Caco-2 (cell line): ENCODE measurements at regions not wholly inside any gene's neighbourhood (a gene's known extent, or its start where the extent isn't known, plus 50 kb on each side); places are given as distances from the start of the nearest gene placed in this dataset.
"Not testable (repeated sequence)": the region's sequence is repeated elsewhere in the genome, so short reads cannot be mapped to it uniquely, and the experiment has no call there.

Source experiments
- BruUV-seq: library from RNA; stranded (reverse); fragments of 400-500 nt; replicated peaks from 2 replicates; lab custom pipeline; 2021; lab: Mats Ljungman, UMichigan
- CTCF ChIA-PET: fragments of 300-600 bp; sonication (Branson Sonifier 250); formaldehyde crosslinking; loops from one replicate; lab custom pipeline; 2022; ENCODE audit warnings: antibody characterized with exemption; lab: Charles Lee
- POLR2A ChIA-PET: fragments of 300-600 bp; sonication (Branson Sonifier 250); formaldehyde crosslinking; loops from one replicate; lab custom pipeline; 2022; ENCODE audit warnings: antibody characterized with exemption; lab: Charles Lee
- DNase-seq, 2 experiments: peaks; one replicate each; pipeline versions ENCODE4 v3.0.0 to v3.0.0-alpha.2; 2020 to 2022
- H3K27me3 ChIP-seq: replicated peaks from 2 replicates; pipeline ENCODE4 v1.6.0; 2011; ENCODE audit warnings: low read length; ENCODE audit not compliant: control insufficient read depth, insufficient read depth
- H3K36me3 ChIP-seq: 2 replicates; pipeline ENCODE4 v1.5.1; 2011; ENCODE audit warnings: low read length; ENCODE audit not compliant: control insufficient read depth, insufficient read depth
- H3K4me1 ChIP-seq: fragments of 250-450 bp; sonication (Bioruptor Pico); 2 replicates; pipeline ENCODE4 v1.5.1; 2020; ENCODE audit warnings: mild to moderate bottlenecking
- H3K4me3 ChIP-seq: 2 replicates; pipeline ENCODE4 v1.5.1; 2011; ENCODE audit warnings: low read depth, mild to moderate bottlenecking, control low read depth, low read length
- H3K9me3 ChIP-seq: fragments of 250-450 bp; sonication (Bioruptor Pico); 2 replicates; pipeline ENCODE4 v1.5.1; 2020; ENCODE audit warnings: mild to moderate bottlenecking, moderate library complexity
- H3K27ac Mint-ChIP-seq: one replicate; pipeline ENCODE4 v1.8.0; 2022; ENCODE audit warnings: mixed read lengths; ENCODE audit not compliant: unreplicated experiment
- H3K27me3 Mint-ChIP-seq: one replicate; pipeline ENCODE4 v1.8.0; 2022; ENCODE audit warnings: mixed read lengths; ENCODE audit not compliant: insufficient read depth, unreplicated experiment
- H3K36me3 Mint-ChIP-seq: one replicate; pipeline ENCODE4 v1.8.0; 2022; ENCODE audit warnings: mild to moderate bottlenecking, mixed read lengths; ENCODE audit not compliant: insufficient read depth, unreplicated experiment
- H3K4me1 Mint-ChIP-seq: one replicate; pipeline ENCODE4 v1.8.0; 2022; ENCODE audit warnings: low read depth, mixed read lengths; ENCODE audit not compliant: unreplicated experiment
- H3K4me3 Mint-ChIP-seq: one replicate; pipeline ENCODE4 v1.8.0; 2022; ENCODE audit warnings: mild to moderate bottlenecking, moderate library complexity, mixed read lengths; ENCODE audit not compliant: unreplicated experiment
- H3K9me3 Mint-ChIP-seq: one replicate; pipeline ENCODE4 v1.8.0; 2022; ENCODE audit warnings: mixed read lengths; ENCODE audit not compliant: unreplicated experiment
- intact Hi-C: fragments of 100-400 bp; cut with micrococcal nuclease; formaldehyde crosslinking; loops from one replicate; pipeline ENCODE4 v1.10.0; 2022; ENCODE audit not compliant: unreplicated experiment
- TF ChIP-seq, protein P1 (sequence below), 2 experiments: fragments of 200-600 bp in 1 of 2; IDR thresholded peaks; 1 replicate in 1 of 2; 2 replicates in 1 of 2; pipeline versions ENCODE4 v1.5.1 to v1.8.0; 2011 to 2022; ENCODE audit warnings: antibody characterized with exemption in 1 of 2, control low read depth in 1 of 2, inconsistent platforms in 1 of 2, low read depth in 1 of 2, low read length in 1 of 2, mild to moderate bottlenecking in 1 of 2, moderate library complexity in 1 of 2; ENCODE audit not compliant: insufficient read depth in 1 of 2, severe bottlenecking in 1 of 2, unreplicated experiment in 1 of 2

DNA sequence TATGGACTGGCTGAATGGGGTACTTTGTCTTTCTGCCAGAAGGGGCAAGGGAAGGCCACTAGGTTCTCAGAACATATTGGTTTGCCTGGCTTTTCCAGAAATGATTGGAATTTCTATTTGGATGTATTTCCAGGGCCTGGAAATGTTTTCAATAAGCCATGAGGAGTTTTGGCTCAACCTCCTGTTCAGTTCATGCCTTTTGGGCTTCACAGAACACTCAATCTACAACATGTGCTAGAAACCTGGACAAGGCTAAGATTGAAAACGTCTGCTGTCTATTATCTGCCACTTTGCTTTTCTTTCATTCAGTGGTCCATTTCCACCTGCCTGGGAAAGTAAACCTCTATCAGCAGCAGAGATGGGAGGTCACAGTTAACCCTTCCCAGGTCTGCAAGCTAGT, 793.4 kb downstream of the TENT5A start:
- Histone ChIP-seq H3K4me3 (no peak overlapping the region), H3K9me3 (no peaks in the 10 kb centered on the region), H3K4me1 (peaks cover 13% of the 10 kb centered on the region; the same call in 1 of the 2 replicates), H3K27me3 (no peaks in the 10 kb centered on the region), H3K36me3 (no peaks in the 10 kb centered on the region)
- TF ChIP-seq, protein P1, sequence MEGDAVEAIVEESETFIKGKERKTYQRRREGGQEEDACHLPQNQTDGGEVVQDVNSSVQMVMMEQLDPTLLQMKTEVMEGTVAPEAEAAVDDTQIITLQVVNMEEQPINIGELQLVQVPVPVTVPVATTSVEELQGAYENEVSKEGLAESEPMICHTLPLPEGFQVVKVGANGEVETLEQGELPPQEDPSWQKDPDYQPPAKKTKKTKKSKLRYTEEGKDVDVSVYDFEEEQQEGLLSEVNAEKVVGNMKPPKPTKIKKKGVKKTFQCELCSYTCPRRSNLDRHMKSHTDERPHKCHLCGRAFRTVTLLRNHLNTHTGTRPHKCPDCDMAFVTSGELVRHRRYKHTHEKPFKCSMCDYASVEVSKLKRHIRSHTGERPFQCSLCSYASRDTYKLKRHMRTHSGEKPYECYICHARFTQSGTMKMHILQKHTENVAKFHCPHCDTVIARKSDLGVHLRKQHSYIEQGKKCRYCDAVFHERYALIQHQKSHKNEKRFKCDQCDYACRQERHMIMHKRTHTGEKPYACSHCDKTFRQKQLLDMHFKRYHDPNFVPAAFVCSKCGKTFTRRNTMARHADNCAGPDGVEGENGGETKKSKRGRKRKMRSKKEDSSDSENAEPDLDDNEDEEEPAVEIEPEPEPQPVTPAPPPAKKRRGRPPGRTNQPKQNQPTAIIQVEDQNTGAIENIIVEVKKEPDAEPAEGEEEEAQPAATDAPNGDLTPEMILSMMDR (IDR thresholded peaks at IDR 0.05; ENCODE audit: insufficient read depth in 1 of 2, low read depth in 1 of 2, low read length in 1 of 2, severe bottlenecking in 1 of 2, unreplicated experiment in 1 of 2): no peak
- no TSS peak for BruUV-seq
- Mint-ChIP-seq H3K4me1 (no peaks in the 10 kb centered on the region), H3K27me3 (no peaks in the 10 kb centered on the region), H3K27ac (no peak overlapping the region), H3K9me3 (no peaks in the 10 kb centered on the region), H3K4me3 (no peak overlapping the region), H3K36me3 (no peaks in the 10 kb centered on the region)
- ChIA-PET CTCF (no interaction called here), POLR2A (interaction anchor here (0.6 kb wide), 1 partner anchor 1763 kb away, joined by 3 read pairs; no protein-coding TSS in a partner anchor)
- DNase-seq: no peak
- intact Hi-C loops: no loop called here

DNA sequence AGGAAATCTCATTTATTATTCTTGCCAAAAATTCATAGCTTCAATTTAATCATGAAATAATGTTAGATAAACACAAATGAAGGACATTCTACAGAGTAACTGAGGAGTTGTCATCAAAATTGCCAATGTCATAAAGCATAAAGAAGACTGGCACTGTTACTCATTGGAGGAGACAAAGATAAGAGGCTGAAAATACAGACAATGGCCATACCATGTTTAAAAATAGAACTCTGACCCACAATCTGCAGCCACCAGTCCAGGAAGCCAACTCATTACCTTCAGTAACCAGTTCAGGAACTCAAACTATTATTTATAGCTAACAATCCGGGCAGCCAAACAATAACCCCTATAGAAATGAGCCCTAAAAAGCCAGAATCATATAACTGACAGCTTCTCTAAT, 795.6 kb downstream of the TENT5A start:
- Histone ChIP-seq H3K4me1 (0 out of 2 replicates have a peak, but pooled peaks cover under 1% of the 10 kb centered on the region), H3K36me3 (no peaks in the 10 kb centered on the region), H3K9me3 (no peaks in the 10 kb centered on the region), H3K4me3 (no peak overlapping the region), H3K27me3 (no peaks in the 10 kb centered on the region)
- Mint-ChIP-seq H3K9me3 (no peaks in the 10 kb centered on the region), H3K36me3 (no peaks in the 10 kb centered on the region), H3K4me3 (no peak overlapping the region), H3K27ac (no peak overlapping the region), H3K4me1 (no peaks in the 10 kb centered on the region), H3K27me3 (no peaks in the 10 kb centered on the region)
- CTCF ChIA-PET: no interaction called here
- POLR2A ChIA-PET: no interaction called here
- TF ChIP-seq, protein P1 (IDR thresholded peaks at IDR 0.05; ENCODE audit: insufficient read depth in 1 of 2, low read depth in 1 of 2, low read length in 1 of 2, severe bottlenecking in 1 of 2, unreplicated experiment in 1 of 2): no peak
- no peak for DNase-seq
- no TSS peak for BruUV-seq
- intact Hi-C loops: no loop called here

DNA sequence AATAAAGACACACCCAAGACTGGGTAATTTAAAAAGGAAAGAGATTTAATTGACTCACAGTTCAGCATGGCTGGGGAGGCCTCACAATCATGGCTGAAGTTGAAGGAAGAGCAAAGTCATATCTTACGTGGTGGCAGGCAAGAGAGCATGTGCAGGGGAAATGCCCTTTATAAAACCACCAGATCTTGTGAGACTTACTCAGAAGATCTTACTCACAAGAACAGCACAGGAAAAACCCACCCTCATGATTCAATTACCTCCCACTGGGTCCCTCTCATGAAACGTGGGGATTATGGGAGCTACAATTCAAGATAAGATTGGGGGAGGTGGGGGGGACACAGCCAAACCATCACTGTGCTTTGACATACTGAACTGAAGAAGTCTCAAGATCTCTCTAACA, 800.0 kb downstream of the TENT5A start:
- H3K4me1 ChIP-seq, H3K36me3 ChIP-seq, H3K4me3 Mint-ChIP-seq, BruUV-seq, H3K9me3 Mint-ChIP-seq, H3K27ac Mint-ChIP-seq, H3K4me1 Mint-ChIP-seq, H3K27me3 Mint-ChIP-seq, DNase-seq, H3K4me3 ChIP-seq, H3K9me3 ChIP-seq, intact Hi-C loops, H3K27me3 ChIP-seq, POLR2A ChIA-PET, H3K36me3 Mint-ChIP-seq, CTCF ChIA-PET: not testable (repeated sequence)

DNA sequence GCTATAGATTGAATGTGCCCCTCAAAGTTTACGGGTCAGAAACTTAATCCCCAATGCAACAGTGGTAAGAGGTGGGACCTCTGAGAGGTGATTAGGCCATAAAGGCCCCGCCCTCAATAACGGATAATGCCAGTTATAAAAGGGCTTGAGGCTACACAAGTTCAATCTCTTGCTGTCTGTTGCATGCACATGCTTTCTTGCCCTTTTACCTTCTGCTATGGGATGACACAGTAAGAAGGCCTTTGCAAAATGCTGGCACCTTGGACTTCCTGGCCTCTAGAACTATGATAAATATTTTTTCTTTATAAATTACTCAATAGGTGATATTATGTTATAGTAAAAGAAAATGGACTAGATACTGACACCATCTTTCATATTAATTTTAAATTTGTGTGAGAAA, 806.1 kb downstream of the TENT5A start:
- H3K36me3 Mint-ChIP-seq: no peaks in the 10 kb centered on the region
- H3K9me3 Mint-ChIP-seq: no peaks in the 10 kb centered on the region
- ChIA-PET CTCF (no interaction called here), POLR2A (no interaction called here)
- no peak overlapping the region for H3K27ac Mint-ChIP-seq
- H3K9me3 ChIP-seq: no peaks in the 10 kb centered on the region
- H3K27me3 ChIP-seq: no peaks in the 10 kb centered on the region
- no peak for DNase-seq
- TF ChIP-seq, protein P1 (IDR thresholded peaks at IDR 0.05; ENCODE audit: insufficient read depth in 1 of 2, low read depth in 1 of 2, low read length in 1 of 2, severe bottlenecking in 1 of 2, unreplicated experiment in 1 of 2): no peak
- BruUV-seq: no TSS peak
- H3K27me3 Mint-ChIP-seq: no peaks in the 10 kb centered on the region
- intact Hi-C loops: no loop called here
- no peaks in the 10 kb centered on the region for H3K4me1 Mint-ChIP-seq
- H3K4me3 ChIP-seq: no peak overlapping the region
- H3K4me3 Mint-ChIP-seq: no peak overlapping the region
- no peaks in the 10 kb centered on the region for H3K4me1 ChIP-seq
- H3K36me3 ChIP-seq: no peaks in the 10 kb centered on the region
